ENCODE measurements at regions not wholly inside any gene's neighbourhood (a gene's known extent, or its start where the extent isn't known, plus 50 kb on each side); places are given as distances from the start of the nearest gene placed in this dataset.

DNA sequence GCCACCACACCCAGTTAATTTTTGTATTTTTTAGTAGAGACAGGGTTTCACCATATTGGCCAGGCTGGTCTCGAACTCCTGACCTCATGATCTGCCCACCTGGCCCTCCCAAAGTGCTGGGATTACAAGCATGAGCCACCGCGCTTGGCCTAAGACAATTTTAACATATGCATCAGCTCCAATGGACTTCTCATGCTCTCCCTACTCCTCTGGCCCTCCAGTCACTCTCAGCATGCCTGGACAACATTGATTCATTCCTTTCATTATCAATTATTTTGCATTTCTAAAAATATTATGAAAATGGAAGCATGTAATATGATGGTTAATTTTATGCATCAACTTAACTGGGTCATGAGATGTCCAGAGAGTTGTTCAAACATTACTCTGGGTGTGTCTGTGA, 469.1 kb upstream of the TMEM132C start:
- no peak for TF ChIP-seq GATA2 (IDR thresholded peaks at IDR 0.05; ENCODE audit: low read depth, low read length)
- no peak for TF ChIP-seq GATA3 (IDR thresholded peaks at IDR 0.05; ENCODE audit: low read depth, low read length)

All from SH-SY5Y (cell line).